HS-5 (cell line): ENCODE measurements at regions not wholly inside any gene's neighbourhood (a gene's known extent, or its start where the extent isn't known, plus 50 kb on each side); places are given as distances from the start of the nearest gene placed in this dataset.

Experiments used
- DNase-seq: peaks from one replicate; pipeline ENCODE4 v3.0.0-alpha.2; 2012; ENCODE audit warnings: low read depth

GRCh38 chr7:19209166-19209696 is 64.0 kb upstream of the FERD3L start:
- DNase-seq = no peak

DNA sequence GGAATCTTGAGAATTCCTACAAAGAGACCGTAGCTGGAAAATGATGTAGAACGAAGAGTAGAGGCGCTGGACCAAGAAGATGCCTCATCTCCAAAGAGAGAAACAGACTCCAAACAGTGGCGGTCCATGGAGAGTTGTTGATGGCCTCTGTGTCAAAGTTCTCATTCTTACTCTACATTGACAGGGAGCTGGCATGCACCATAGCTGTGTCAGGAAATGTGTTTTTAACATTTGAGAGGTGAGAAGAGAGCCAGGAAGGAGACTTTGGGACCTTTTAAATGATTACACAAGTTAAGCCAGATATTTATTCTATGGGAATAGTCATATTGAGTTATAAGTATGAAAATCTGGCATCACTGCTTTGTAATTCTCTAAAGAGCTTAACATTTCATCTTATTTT is 61.5 kb upstream of the FERD3L start:
- DNase-seq = no peak

GRCh38 chr7:19203686-19204085 is 58.5 kb upstream of the FERD3L start:
- DNase-seq = no peak

DNA sequence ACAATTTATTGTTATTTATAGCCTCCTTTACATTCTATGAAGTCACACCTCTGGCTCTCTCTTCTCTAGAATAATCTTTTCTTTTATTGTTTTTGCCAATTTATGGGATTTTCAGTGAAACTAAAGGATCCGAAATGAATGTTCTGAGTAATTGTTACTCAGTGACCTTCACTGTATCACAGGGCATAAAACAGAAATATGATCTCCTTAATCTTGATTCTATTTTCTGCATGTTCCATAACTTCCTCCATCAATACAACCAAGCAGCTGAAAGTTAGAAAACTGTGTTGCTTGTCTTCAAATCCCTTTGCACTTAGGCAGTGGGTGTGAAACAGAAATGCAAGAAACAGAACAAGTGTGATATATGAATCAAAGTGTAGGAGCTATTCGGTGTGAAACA is 57.4 kb upstream of the FERD3L start:
- DNase-seq = no peak
